Peyer's patch (tissue), 4 donors: ENCODE measurements at regions not wholly inside any gene's neighbourhood (a gene's known extent, or its start where the extent isn't known, plus 50 kb on each side); places are given as distances from the start of the nearest gene placed in this dataset.

ENCODE experiments used
- CTCF ChIP-seq, 6 experiments: fragments of 450-650 bp in 4 of 6; fragments of 200-600 bp in 2 of 6; sonication (generic) in 1 of 6; IDR thresholded peaks; one replicate each; pipeline ENCODE4 v1.5.1; 2017 to 2019; ENCODE audit warnings: antibody characterized with exemption in 6 of 6, mild to moderate bottlenecking in 3 of 6, moderate library complexity in 1 of 6
- POLR2A ChIP-seq, 2 donors: fragments of 450-650 bp; IDR thresholded peaks; one replicate each; pipeline ENCODE4 v1.5.1; 2017; ENCODE audit warnings: antibody characterized with exemption in 2 of 2, mild to moderate bottlenecking in 2 of 2, moderate library complexity in 2 of 2

GRCh38 chr17:31588034-31588433 lies 196.6 kb downstream of the RAB11FIP4 start:
- TF ChIP-seq CTCF (IDR thresholded peaks at IDR 0.05): no peak
- no peak for TF ChIP-seq POLR2A (IDR thresholded peaks at IDR 0.05)
